Common myeloid progenitor, CD34-positive (primary cell): ENCODE measurements at regions not wholly inside any gene's neighbourhood (a gene's known extent, or its start where the extent isn't known, plus 50 kb on each side); places are given as distances from the start of the nearest gene placed in this dataset.

Source experiments
- CTCF ChIA-PET: fragments of 350-600 bp; sonication (Branson Sonifier 250); formaldehyde crosslinking; loops from one replicate; lab custom pipeline; 2021; ENCODE audit warnings: antibody characterized with exemption; lab: Charles Lee
- POLR2A ChIA-PET: fragments of 350-600 bp; sonication (Branson Sonifier 250); formaldehyde crosslinking; loops from one replicate; lab custom pipeline; 2021; ENCODE audit warnings: antibody characterized with exemption; lab: Charles Lee
- DNase-seq, 3 donors: peaks; one replicate each; pipeline versions ENCODE4 v3.0.0 to v3.0.0-alpha.2; 2013
- H3K27ac ChIP-seq, 2 experiments: 1 replicate in 1 of 2; 2 replicates in 1 of 2; pipeline ENCODE4 v1.7.0; 2013; ENCODE audit warnings: inconsistent platforms in 2 of 2, low read length in 2 of 2, mild to moderate bottlenecking in 2 of 2, low read depth in 1 of 2, moderate library complexity in 1 of 2; ENCODE audit not compliant: severe bottlenecking in 2 of 2, insufficient read depth in 1 of 2, poor library complexity in 1 of 2
- H3K27me3 ChIP-seq, 5 experiments: replicated peaks in 2 of 5; 1 replicate in 3 of 5; 2 replicates in 2 of 5; pipeline versions ENCODE4 v1.6.1 to v1.7.0; 2013; ENCODE audit warnings: low read length in 4 of 5, mild to moderate bottlenecking in 2 of 5, moderate library complexity in 2 of 5, inconsistent platforms in 1 of 5; ENCODE audit not compliant: insufficient read depth in 5 of 5, control insufficient read depth in 4 of 5
- H3K36me3 ChIP-seq, 4 experiments: 1 replicate in 2 of 4; 2 replicates in 2 of 4; pipeline versions ENCODE4 v1.6.1 to v1.7.0; 2013; ENCODE audit warnings: low read length in 3 of 4, control low read depth in 1 of 4, mild to moderate bottlenecking in 1 of 4; ENCODE audit not compliant: control insufficient read depth in 4 of 4, insufficient read depth in 4 of 4
- H3K4me1 ChIP-seq, 4 experiments: 1 replicate in 3 of 4; 2 replicates in 1 of 4; pipeline versions ENCODE4 v1.6.1 to v1.7.1; 2013; ENCODE audit warnings: low read length in 3 of 4, mild to moderate bottlenecking in 3 of 4, control low read depth in 1 of 4, inconsistent platforms in 1 of 4, moderate library complexity in 1 of 4; ENCODE audit not compliant: control insufficient read depth in 4 of 4, insufficient read depth in 4 of 4; ENCODE audit errors: control extremely low read depth in 1 of 4
- H3K4me3 ChIP-seq, 7 experiments: 1 replicate in 4 of 7; 2 replicates in 3 of 7; pipeline versions ENCODE4 v1.5.1 to v1.7.0; 2013; ENCODE audit warnings: mild to moderate bottlenecking in 7 of 7, low read length in 6 of 7, moderate library complexity in 6 of 7, inconsistent platforms in 2 of 7, low read depth in 2 of 7, control low read depth in 1 of 7; ENCODE audit not compliant: insufficient read depth in 4 of 7, control insufficient read depth in 1 of 7; ENCODE audit errors: extremely low read depth in 1 of 7
- H3K9me3 ChIP-seq, 5 experiments: 1 replicate in 4 of 5; 2 replicates in 1 of 5; pipeline versions ENCODE4 v1.6.1 to v1.7.1; 2013; ENCODE audit warnings: low read length in 4 of 5, mild to moderate bottlenecking in 2 of 5, inconsistent platforms in 1 of 5, low read depth in 1 of 5, moderate library complexity in 1 of 5; ENCODE audit not compliant: control insufficient read depth in 4 of 5, insufficient read depth in 2 of 5; ENCODE audit errors: control extremely low read depth in 1 of 5
- WGBS: methylation state at CpG from one replicate; pipeline ENCODE4 v1.1.5; 2013; ENCODE audit not compliant: insufficient coverage; 5-methylcytosine and 5-hydroxymethylcytosine counted together

GRCh38 chr4:154009191-154009590 is 220.3 kb upstream of the SFRP2 start:
- ChIA-PET POLR2A (no interaction called here), CTCF (no interaction called here)
- no peak for DNase-seq

GRCh38 chr4:154005171-154005520 is 216.3 kb upstream of the SFRP2 start:
- H3K36me3 ChIP-seq = no peaks in the 10 kb centered on the region
- CTCF ChIA-PET = no interaction called here
- H3K4me1 ChIP-seq = no peaks in the 10 kb centered on the region
- H3K4me3 ChIP-seq = no peak overlapping the region
- H3K27ac ChIP-seq = no peak overlapping the region
- DNase-seq = no peak
- no peaks in the 10 kb centered on the region for H3K27me3 ChIP-seq
- WGBS = 100% methylated on average over 5 of the region's 5 CpGs
- H3K9me3 ChIP-seq = no peaks in the 10 kb centered on the region
- POLR2A ChIA-PET = no interaction called here

More at GRCh38 chr4:154009191-154009590, 220.3 kb upstream of the SFRP2 start:
- no peaks in the 10 kb centered on the region for H3K9me3 ChIP-seq
- H3K27me3 ChIP-seq = no peaks in the 10 kb centered on the region
- no peaks in the 10 kb centered on the region for H3K36me3 ChIP-seq
- H3K4me1 ChIP-seq = no peaks in the 10 kb centered on the region
- no peak overlapping the region for H3K27ac ChIP-seq
- 100% methylated on average over 1 of the region's 2 CpGs for WGBS
- no peak overlapping the region for H3K4me3 ChIP-seq

- Histone ChIP-seq H3K9me3 (no peaks in the 10 kb centered on the region), H3K27ac (no peak overlapping the region), H3K36me3 (no peaks in the 10 kb centered on the region), H3K27me3 (no peaks in the 10 kb centered on the region), H3K4me1 (no peaks in the 10 kb centered on the region), H3K4me3 (no peak overlapping the region)
- 100% methylated on average over 3 of the region's 7 CpGs for WGBS
- ChIA-PET POLR2A (no interaction called here), CTCF (no interaction called here)
- no peak for DNase-seq
Measured at GRCh38 chr4:154004507-154005170, 215.8 kb upstream of the SFRP2 start.

- no peaks in the 10 kb centered on the region for H3K9me3 ChIP-seq
- H3K27ac ChIP-seq = no peak overlapping the region
- POLR2A ChIA-PET = no interaction called here
- H3K36me3 ChIP-seq = no peaks in the 10 kb centered on the region
- no peak for DNase-seq
- H3K27me3 ChIP-seq = no peaks in the 10 kb centered on the region
- WGBS = 92% methylated on average over 4 of the region's 5 CpGs
- no peaks in the 10 kb centered on the region for H3K4me1 ChIP-seq
- H3K4me3 ChIP-seq = no peak overlapping the region
- CTCF ChIA-PET = no interaction called here
Measured at GRCh38 chr4:154004016-154004415, 215.1 kb upstream of the SFRP2 start.

GRCh38 chr4:154003378-154003777 is 214.5 kb upstream of the SFRP2 start:
- H3K27ac ChIP-seq = no peak overlapping the region
- H3K9me3 ChIP-seq = no peaks in the 10 kb centered on the region
- no peaks in the 10 kb centered on the region for H3K36me3 ChIP-seq
- no peaks in the 10 kb centered on the region for H3K4me1 ChIP-seq
- WGBS = no CpG with 5 or more reads among the region's 1 CpG
- ChIA-PET CTCF (no interaction called here), POLR2A (no interaction called here)
- H3K27me3 ChIP-seq = no peaks in the 10 kb centered on the region
- no peak overlapping the region for H3K4me3 ChIP-seq
- no peak for DNase-seq

GRCh38 chr4:154001193-154001592 is 212.3 kb upstream of the SFRP2 start:
- no peaks in the 10 kb centered on the region for H3K27me3 ChIP-seq
- no peak for DNase-seq
- H3K36me3 ChIP-seq = no peaks in the 10 kb centered on the region
- H3K27ac ChIP-seq = no peak overlapping the region
- CTCF ChIA-PET = no interaction called here
- no peaks in the 10 kb centered on the region for H3K4me1 ChIP-seq
- no peak overlapping the region for H3K4me3 ChIP-seq
- H3K9me3 ChIP-seq = peaks cover 0 to 3% (median 0%) of the 10 kb centered on the region in 5 experiments
- POLR2A ChIA-PET = no interaction called here

GRCh38 chr4:153997516-153997915 is 208.6 kb upstream of the SFRP2 start:
- Histone ChIP-seq H3K4me1 (no peaks in the 10 kb centered on the region), H3K9me3 (peaks cover 0 to 3% (median 0%) of the 10 kb centered on the region in 5 experiments), H3K4me3 (no peak overlapping the region), H3K27ac (no peak overlapping the region), H3K27me3 (no peaks in the 10 kb centered on the region), H3K36me3 (no peaks in the 10 kb centered on the region)
- no peak for DNase-seq
- 100% methylated on average over 1 of the region's 4 CpGs for WGBS
- ChIA-PET POLR2A (no interaction called here), CTCF (no interaction called here)
